ENCODE measurements at regions not wholly inside any gene's neighbourhood (a gene's known extent, or its start where the extent isn't known, plus 50 kb on each side); places are given as distances from the start of the nearest gene placed in this dataset.
"Not testable (repeated sequence)": the region's sequence is repeated elsewhere in the genome, so short reads cannot be mapped to it uniquely, and the experiment has no call there.

GRCh38 chr4:71841336-71841735, 57.5 kb upstream of the GC start:
- no peak for DNase-seq (ENCODE audit: extremely low read depth, low read depth, low spot score)

DNA sequence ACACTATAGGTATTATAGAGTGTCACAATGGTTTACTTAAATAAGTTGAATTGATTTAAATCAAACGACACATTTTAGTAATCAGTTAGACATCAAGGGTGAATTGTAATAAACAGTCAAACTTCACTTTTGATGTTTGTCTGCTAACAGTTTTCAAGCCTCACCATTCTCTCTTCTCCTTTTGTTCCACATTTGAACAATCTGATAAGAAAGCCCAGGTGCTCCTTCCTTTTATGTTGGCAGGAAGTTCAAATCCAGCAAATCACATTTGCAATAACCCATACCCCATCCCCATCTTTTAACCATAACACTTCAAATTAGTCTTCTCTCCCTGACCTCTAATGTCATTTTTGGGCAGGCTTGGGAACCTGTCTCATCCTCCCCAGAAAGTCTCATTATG, 63.4 kb upstream of the GC start:
- DNase-seq (ENCODE audit: extremely low read depth, low read depth, low spot score), result no peak

- no peak for DNase-seq (ENCODE audit: extremely low read depth, low read depth, low spot score)
These were observed 72.1 kb upstream of the GC start for GRCh38 chr4:71855944-71856343.

DNA sequence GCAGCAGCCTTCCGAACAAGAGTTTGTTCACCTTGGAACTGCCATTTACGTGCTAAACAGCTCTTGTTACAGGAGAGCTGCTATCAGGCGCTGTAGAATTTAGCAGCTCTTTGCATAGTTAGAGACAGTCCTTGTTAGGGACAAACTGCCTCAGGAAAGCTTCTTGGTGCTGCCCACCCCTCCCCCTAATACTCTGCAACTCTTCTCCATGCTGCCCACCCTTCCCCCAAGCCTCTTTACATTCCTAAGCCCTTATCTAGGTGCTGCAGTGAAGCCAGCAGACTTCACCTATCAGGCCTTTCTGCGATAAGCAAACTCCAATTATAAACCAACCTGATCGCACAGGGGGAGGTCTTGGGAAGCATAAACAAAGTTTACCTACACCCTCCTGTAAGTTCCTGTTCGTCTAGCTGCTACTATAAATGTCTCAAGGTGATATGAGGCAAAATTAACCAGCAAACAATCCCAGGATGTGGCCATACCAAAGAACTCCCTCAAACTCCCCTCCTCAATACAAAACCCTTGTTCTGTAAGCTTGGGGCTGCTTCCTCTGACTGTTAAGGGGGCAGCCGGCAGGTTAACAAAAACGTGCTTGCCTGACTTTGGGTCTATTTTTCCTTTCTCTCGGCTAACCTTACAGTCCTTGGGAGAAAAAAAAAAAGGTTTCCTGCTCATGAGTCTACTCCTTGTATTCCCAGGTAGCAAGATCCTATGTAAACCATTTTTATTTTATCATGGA, 74.0 kb upstream of the GC start:
- no peak for DNase-seq (ENCODE audit: extremely low read depth, low read depth, low spot score)

DNA sequence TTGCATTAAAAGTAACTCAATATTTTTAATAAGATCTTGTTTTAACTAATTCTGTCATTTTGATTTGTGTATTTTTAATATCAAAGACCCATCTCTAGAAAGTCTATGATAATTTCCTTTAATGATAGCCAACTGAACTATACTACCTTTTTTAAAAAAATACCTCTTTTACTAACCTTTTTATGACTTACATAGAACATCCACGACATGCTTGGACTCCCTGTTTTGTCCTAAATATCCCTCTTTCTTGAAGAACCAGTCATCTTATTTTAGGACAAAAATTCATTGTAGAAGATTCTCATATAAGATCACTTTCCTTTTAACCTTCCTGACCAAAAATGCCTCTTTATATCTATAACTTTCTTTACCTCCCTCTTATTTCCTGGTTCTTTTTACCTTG, 76.8 kb upstream of the GC start:
- no peak for DNase-seq (ENCODE audit: extremely low read depth, low read depth, low spot score)

DNA sequence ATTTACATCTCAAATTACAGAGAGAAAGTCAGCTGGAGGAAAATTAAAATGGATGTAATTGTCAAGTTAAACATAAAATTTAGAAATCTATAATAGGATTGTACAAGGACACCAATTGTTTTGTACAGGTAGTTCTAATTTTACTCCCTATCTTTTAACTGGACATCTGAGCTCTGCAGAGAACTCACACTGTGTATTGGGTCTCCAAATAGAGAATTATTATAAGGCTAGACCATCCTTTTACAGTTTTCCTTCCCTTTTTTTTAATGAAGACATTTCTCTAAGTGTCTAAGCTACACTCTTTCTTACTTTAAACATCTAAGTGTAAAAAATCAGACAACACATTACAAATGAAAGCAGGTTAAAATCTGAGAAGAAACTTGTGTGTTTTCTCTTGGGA, 78.4 kb upstream of the GC start:
- no peak for DNase-seq (ENCODE audit: extremely low read depth, low read depth, low spot score)

- no peak for DNase-seq (ENCODE audit: extremely low read depth, low read depth, low spot score)
These were observed 79.6 kb upstream of the GC start for GRCh38 chr4:71863457-71863856.

GRCh38 chr4:71864380-71864779, 80.5 kb upstream of the GC start:
- DNase-seq (ENCODE audit: extremely low read depth, low read depth, low spot score), result no peak

DNA sequence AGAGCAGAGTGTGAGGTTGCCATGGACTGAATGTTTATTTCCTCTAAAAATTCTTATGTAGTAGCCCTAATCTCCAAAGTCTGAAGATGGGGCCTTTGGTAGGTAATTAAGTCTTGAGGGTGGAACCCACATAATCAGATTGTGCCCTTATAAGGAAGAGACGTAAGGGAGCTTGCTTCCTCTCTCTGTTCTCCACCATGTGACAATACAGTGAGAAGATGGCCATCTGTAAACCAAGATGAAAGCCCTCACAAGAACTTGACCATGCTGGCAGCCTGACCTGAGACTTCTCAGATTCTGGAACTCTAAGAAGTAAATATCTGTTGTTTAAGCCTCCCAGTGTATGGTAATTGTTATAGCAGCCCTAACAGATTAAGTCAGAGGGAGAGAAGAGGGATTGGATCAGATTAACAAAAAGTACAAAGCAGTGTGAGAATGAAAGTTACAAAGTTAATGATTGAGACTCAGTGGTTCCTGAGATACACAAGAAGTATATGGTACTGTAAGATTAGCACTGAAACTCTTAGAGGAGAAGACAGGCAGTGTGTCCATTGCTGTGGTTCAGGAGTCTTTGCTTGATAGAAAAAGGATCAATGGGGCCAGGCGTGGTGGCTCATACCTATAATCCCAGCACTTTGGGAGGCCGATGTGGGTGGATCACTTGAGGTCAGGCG, 82.5 kb upstream of the GC start:
- no peak for DNase-seq (ENCODE audit: extremely low read depth, low read depth, low spot score)

GRCh38 chr4:71867598-71867997, 83.7 kb upstream of the GC start:
- no peak for DNase-seq (ENCODE audit: extremely low read depth, low read depth, low spot score)

DNA sequence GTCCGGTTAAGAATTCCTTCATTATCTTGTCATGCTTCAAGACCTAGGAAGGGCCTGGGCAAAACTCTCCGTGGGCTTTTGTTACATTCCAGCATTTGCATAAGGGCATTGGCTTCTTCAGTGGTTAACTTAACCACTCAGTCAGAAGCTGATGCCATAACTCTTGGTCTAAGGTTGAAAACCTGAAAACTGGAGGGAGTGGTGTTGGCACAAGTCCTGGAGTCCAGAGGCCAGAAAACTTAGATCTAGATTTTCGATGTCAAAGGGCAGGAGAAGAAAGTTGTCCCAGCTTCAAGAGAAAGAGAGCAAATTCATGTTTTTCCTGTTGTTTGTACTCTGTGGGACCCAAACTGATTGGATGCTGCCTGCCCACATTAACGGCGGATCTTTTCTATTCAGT, 86.6 kb upstream of the GC start:
- DNase-seq (ENCODE audit: extremely low read depth, low read depth, low spot score), result no peak

DNA sequence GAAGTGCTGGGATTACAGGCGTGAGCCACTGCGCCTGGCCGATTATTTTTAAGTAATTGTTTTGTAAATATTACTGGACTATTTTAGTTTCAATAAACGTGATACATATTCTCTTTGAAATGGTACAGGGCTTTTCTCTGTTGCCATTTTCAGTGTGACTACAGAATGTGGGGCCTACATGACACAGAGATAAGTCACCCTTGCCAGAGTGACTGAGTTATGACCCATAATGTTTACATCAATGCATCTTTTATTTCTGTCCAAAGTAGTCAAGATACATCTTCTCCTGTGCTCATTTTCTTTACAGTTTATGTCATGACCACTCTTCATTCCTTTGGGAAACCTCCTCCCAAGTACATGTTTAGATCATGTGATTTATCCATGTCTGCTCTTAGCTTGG, 88.3 kb upstream of the GC start:
- DNase-seq (ENCODE audit: extremely low read depth, low read depth, low spot score), result no peak

- DNase-seq (ENCODE audit: extremely low read depth, low read depth, low spot score), result no peak
These were observed 89.0 kb upstream of the GC start for GRCh38 chr4:71872767-71873415.

GRCh38 chr4:71878376-71878775, 94.5 kb upstream of the GC start:
- no peak for DNase-seq (ENCODE audit: extremely low read depth, low read depth, low spot score)

- no peak for DNase-seq (ENCODE audit: extremely low read depth, low read depth, low spot score)
These were observed 98.4 kb upstream of the GC start for GRCh38 chr4:71882113-71882841.

GRCh38 chr4:71900366-71900765, 116.5 kb upstream of the GC start:
- DNase-seq (ENCODE audit: extremely low read depth, low read depth, low spot score), result not testable (repeated sequence)

GRCh38 chr4:71905594-71905993, 121.7 kb upstream of the GC start:
- not testable (repeated sequence) for DNase-seq (ENCODE audit: extremely low read depth, low read depth, low spot score)

DNA sequence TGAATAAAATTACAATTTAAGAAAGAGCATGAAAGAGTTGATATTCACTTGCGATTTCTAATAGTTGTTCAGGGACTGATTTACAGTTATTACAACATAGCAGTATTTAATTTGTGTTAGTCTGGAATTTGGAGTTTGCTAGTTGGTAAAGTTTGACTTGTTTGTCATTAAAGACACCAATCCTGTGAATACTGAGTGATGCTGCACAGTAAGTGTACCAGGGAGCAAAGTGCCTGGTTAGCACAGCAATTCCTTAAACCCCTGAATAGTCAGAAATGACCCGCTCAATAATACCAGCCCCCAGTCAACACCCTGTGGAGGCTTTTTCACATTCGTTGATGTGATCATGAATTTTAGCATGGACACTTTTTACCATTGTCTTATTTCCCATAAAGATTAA, 122.2 kb upstream of the GC start:
- DNase-seq (ENCODE audit: extremely low read depth, low read depth, low spot score), result no peak

DNA sequence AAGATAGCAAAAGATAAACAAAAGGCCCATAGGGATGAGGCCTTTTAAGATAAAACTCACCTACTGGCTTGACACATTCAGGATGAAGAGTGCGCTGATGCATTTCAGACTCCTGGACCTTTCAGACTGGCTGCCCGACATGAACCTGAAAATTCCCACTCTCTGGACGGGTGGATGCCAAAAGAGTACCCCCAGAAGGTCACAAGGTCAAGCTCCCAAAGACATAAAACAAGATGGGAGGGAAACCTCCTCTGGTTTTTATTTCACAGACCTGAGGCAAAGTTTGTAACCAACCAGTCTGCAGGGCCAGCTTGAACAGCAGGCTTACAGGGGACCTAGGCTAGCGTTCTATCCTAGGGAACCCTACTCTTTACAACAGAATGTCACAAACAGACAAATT, 123.2 kb upstream of the GC start:
- no peak for DNase-seq (ENCODE audit: extremely low read depth, low read depth, low spot score)

GRCh38 chr4:71907782-71908181, 123.9 kb upstream of the GC start:
- DNase-seq (ENCODE audit: extremely low read depth, low read depth, low spot score), result no peak

GRCh38 chr4:71913275-71913674, 118.5 kb upstream of the NPFFR2 start:
- DNase-seq (ENCODE audit: extremely low read depth, low read depth, low spot score), result no peak

- DNase-seq (ENCODE audit: extremely low read depth, low read depth, low spot score), result no peak
These were observed 108.7 kb upstream of the NPFFR2 start for GRCh38 chr4:71923070-71923469.

All from glomerular endothelial cell (primary cell).